SJCRH30 (cell line): ENCODE measurements at regions not wholly inside any gene's neighbourhood (a gene's known extent, or its start where the extent isn't known, plus 50 kb on each side); places are given as distances from the start of the nearest gene placed in this dataset.
A peak's percentile ranks its signal among the peaks of the same experiment; 100 is the strongest.
"Not testable (repeated sequence)": the region's sequence is repeated elsewhere in the genome, so short reads cannot be mapped to it uniquely, and the experiment has no call there.

ENCODE experiments used
- DNase-seq, 2 experiments: peaks; one replicate each; pipeline ENCODE4 v3.0.0-alpha.2; 2015 to 2020
- H3K27ac ChIP-seq: fragments of 250-450 bp; sonication (Bioruptor Pico); 2 replicates; pipeline ENCODE4 v1.5.1; 2020; ENCODE audit warnings: mild to moderate bottlenecking, moderate library complexity
- H3K27me3 ChIP-seq: fragments of 250-450 bp; sonication (Bioruptor Pico); 2 replicates; pipeline ENCODE4 v1.5.1; 2020; ENCODE audit warnings: mild to moderate bottlenecking, moderate library complexity
- H3K36me3 ChIP-seq: fragments of 250-450 bp; sonication (Bioruptor Pico); 2 replicates; pipeline ENCODE4 v1.5.1; 2020; ENCODE audit warnings: mild to moderate bottlenecking, moderate library complexity
- H3K4me1 ChIP-seq: fragments of 250-450 bp; sonication (Bioruptor Pico); 2 replicates; pipeline ENCODE4 v1.5.1; 2020; ENCODE audit warnings: mild to moderate bottlenecking, moderate library complexity
- H3K4me3 ChIP-seq: fragments of 250-450 bp; sonication (Bioruptor Pico); 2 replicates; pipeline ENCODE4 v1.5.1; 2020; ENCODE audit warnings: mild to moderate bottlenecking, moderate library complexity
- H3K9me3 ChIP-seq: fragments of 250-450 bp; sonication (Bioruptor Pico); replicated peaks from 2 replicates; pipeline ENCODE4 v1.5.1; 2020; ENCODE audit warnings: mild to moderate bottlenecking, moderate library complexity

- peaks cover 8% of the 10 kb centered on the region for H3K4me1 ChIP-seq
- H3K27me3 ChIP-seq = no peaks in the 10 kb centered on the region
- H3K27ac ChIP-seq = no peak overlapping the region
- no peaks in the 10 kb centered on the region for H3K36me3 ChIP-seq
- DNase-seq = no peak
- no peaks in the 10 kb centered on the region for H3K9me3 ChIP-seq
- no peak overlapping the region for H3K4me3 ChIP-seq
These were observed 122.1 kb downstream of the NUF2 start for GRCh38 chr1:163443863-163444262.

DNA sequence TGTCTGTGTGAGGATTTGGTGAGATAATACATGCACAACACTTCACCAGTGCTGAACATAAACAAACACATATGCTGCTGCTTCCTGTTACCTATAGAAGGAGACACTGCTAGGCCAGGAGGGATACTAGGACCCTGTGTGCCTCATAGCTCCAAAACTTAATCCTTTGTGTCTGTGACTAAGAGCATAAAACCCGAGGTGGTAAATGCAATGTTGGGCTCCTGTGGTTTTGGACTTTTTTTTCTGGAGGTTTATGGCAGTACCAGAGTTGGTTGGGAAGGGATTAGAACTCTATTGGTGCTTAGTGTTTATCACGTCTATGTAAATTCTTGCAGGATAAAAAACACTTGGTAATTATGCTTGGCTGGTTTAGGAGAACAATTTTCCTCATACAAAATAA is 122.9 kb downstream of the NUF2 start:
- Histone ChIP-seq H3K9me3 (no peaks in the 10 kb centered on the region), H3K27ac (no peak overlapping the region), H3K27me3 (no peaks in the 10 kb centered on the region), H3K4me3 (no peak overlapping the region), H3K4me1 (peaks cover 8% of the 10 kb centered on the region), H3K36me3 (no peaks in the 10 kb centered on the region)
- DNase-seq = peak in 1 of 2 experiments; percentile 27

DNA sequence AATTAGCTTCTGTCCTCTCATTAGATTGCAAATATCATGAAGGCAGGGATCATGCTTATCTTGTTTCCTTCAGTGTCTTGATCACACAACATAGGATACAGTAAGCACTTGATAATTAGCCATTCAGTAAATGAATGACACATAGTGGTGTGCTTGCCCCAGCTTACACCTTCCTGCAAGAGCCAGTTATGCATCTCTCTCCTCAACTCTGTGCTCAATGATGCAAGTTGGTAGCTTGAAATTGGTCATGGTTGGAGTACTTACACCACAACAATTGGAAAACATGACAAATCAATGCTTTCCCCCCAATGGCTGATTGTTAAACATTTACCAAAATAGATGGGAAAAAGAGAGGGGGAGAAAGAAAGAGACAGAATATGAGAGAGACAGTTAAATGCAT is 129.2 kb downstream of the NUF2 start:
- no peak overlapping the region for H3K4me3 ChIP-seq
- no peak for DNase-seq
- H3K27ac ChIP-seq = no peak overlapping the region
- H3K9me3 ChIP-seq = no peaks in the 10 kb centered on the region
- H3K4me1 ChIP-seq = no peaks in the 10 kb centered on the region
- H3K36me3 ChIP-seq = no peaks in the 10 kb centered on the region
- H3K27me3 ChIP-seq = no peaks in the 10 kb centered on the region

- Histone ChIP-seq H3K27me3 (no peaks in the 10 kb centered on the region), H3K4me3 (no peak overlapping the region), H3K4me1 (no peaks in the 10 kb centered on the region), H3K36me3 (no peaks in the 10 kb centered on the region), H3K9me3 (no peaks in the 10 kb centered on the region), H3K27ac (no peak overlapping the region)
- DNase-seq = no peak
These were observed 137.8 kb downstream of the NUF2 start for GRCh38 chr1:163459539-163459938.

GRCh38 chr1:163467289-163467688 is 145.5 kb downstream of the NUF2 start:
- no peaks in the 10 kb centered on the region for H3K9me3 ChIP-seq
- no peak for DNase-seq
- no peak overlapping the region; the same call in 1 of the 2 replicates for H3K27ac ChIP-seq
- no peaks in the 10 kb centered on the region for H3K36me3 ChIP-seq
- no peaks in the 10 kb centered on the region for H3K27me3 ChIP-seq
- peaks cover 33% of the 10 kb centered on the region for H3K4me1 ChIP-seq
- no peak overlapping the region for H3K4me3 ChIP-seq

- DNase-seq = peak; percentile 56 to 81
- no peaks in the 10 kb centered on the region for H3K9me3 ChIP-seq
- H3K36me3 ChIP-seq = no peaks in the 10 kb centered on the region
- no peaks in the 10 kb centered on the region for H3K27me3 ChIP-seq
- peaks cover 16% of the 10 kb centered on the region for H3K4me1 ChIP-seq
- peak overlapping the region; percentile 48 for H3K4me3 ChIP-seq
- peak overlapping the region; percentile 50 for H3K27ac ChIP-seq
These were observed 150.3 kb downstream of the NUF2 start for GRCh38 chr1:163471779-163472650.

GRCh38 chr1:163472651-163473248 is 151.0 kb downstream of the NUF2 start:
- H3K9me3 ChIP-seq = no peaks in the 10 kb centered on the region
- no peaks in the 10 kb centered on the region for H3K36me3 ChIP-seq
- H3K27me3 ChIP-seq = no peaks in the 10 kb centered on the region
- H3K27ac ChIP-seq = peak overlapping the region; percentile 50
- H3K4me3 ChIP-seq = peak overlapping the region; percentile 48
- peaks cover 12% of the 10 kb centered on the region for H3K4me1 ChIP-seq
- DNase-seq = peak; percentile 3 to 24

DNA sequence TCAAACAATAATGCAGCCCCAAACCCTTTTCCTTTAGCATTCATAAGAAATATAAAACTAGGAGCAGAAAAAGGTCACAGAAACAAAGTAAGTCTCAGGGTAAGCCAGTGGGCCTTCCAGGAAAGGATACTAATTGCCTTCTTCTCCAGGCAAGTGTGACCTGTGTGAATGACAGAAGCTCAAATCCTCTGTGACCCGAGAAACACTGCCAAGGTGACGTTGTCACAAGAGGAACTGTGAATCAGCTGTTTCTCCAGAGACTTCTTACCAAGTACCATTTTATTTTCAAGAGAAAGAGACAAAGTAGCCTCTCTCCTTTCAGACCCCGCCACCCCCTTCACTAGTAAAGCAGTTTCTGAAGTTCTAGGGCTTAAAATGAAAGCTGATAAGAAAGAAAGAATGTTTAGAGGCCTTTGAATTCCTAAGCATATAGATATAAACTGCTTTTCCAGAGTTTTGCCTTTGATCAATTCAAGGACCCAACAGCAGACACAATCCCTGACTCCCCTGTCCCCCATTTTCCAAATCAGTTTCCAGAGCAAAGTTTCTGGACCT is 155.6 kb downstream of the NUF2 start:
- no peaks in the 10 kb centered on the region for H3K36me3 ChIP-seq

DNA sequence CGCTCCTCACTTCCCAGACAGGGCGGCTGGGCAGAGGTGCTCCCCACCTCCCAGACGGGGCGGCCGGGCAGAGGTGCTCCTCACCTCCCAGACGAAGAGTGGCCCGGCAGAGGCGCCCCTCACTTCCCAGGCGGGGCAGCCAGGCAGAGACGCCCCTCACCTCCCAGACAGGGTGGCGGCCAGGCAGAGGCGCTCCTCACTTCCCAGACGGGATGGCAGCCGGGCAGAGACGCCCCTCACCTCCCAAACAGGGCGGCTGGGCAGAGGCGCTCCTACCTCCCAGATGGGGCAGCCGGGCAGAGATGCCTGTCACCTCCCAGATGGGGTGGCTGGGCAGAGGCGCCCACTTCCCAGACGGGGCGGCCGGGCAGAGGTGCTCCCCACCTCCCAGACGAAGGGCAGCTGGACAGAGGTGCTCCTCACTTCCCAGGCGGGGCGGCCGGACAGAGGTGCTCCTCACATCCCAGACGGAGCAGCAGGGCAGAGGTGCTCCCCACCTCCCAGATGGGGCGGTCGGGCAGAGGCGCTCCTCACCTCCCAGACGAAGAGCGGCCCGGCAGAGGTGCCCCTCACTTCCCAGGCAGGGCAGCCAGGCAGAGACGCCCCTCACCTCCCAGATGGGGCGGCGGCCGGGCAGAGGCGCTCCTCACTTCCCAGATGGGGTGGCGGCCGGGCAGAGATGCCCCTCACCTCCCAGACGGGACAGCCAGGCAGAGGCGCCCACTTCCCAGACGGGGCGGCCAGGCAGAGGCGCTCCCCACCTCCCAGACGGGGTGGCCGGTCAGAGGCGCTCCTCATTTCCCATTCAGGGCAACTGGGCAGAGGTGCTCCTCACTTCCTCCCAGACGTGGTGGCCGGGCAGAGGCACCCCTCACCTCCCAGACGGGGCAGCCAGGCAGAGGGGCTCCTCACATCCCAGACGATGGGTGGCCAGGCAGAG is 176.9 kb downstream of the NUF2 start:
- not testable (repeated sequence) for H3K4me1 ChIP-seq, H3K4me3 ChIP-seq, H3K27ac ChIP-seq, DNase-seq, H3K36me3 ChIP-seq, H3K27me3 ChIP-seq, H3K9me3 ChIP-seq

More for the DNA sequence above, 155.6 kb downstream of the NUF2 start:
- no peak for DNase-seq
- no peak overlapping the region for H3K4me3 ChIP-seq
- H3K4me1 ChIP-seq = peaks cover 5% of the 10 kb centered on the region; the same call in 1 of the 2 replicates
- H3K27ac ChIP-seq = no peak overlapping the region
- no peaks in the 10 kb centered on the region for H3K9me3 ChIP-seq
- H3K27me3 ChIP-seq = no peaks in the 10 kb centered on the region

- DNase-seq = no peak
- Histone ChIP-seq H3K27ac (no peak overlapping the region), H3K36me3 (no peaks in the 10 kb centered on the region), H3K9me3 (no peaks in the 10 kb centered on the region), H3K4me1 (no peaks in the 10 kb centered on the region), H3K4me3 (no peak overlapping the region), H3K27me3 (no peaks in the 10 kb centered on the region)
These were observed 182.7 kb downstream of the NUF2 start for GRCh38 chr1:163504331-163504978.

GRCh38 chr1:163509114-163509513 is 187.4 kb downstream of the NUF2 start:
- no peaks in the 10 kb centered on the region for H3K36me3 ChIP-seq
- no peak overlapping the region for H3K27ac ChIP-seq
- H3K4me1 ChIP-seq = no peaks in the 10 kb centered on the region
- H3K27me3 ChIP-seq = no peaks in the 10 kb centered on the region
- H3K9me3 ChIP-seq = no peaks in the 10 kb centered on the region
- DNase-seq = no peak
- H3K4me3 ChIP-seq = no peak overlapping the region

DNA sequence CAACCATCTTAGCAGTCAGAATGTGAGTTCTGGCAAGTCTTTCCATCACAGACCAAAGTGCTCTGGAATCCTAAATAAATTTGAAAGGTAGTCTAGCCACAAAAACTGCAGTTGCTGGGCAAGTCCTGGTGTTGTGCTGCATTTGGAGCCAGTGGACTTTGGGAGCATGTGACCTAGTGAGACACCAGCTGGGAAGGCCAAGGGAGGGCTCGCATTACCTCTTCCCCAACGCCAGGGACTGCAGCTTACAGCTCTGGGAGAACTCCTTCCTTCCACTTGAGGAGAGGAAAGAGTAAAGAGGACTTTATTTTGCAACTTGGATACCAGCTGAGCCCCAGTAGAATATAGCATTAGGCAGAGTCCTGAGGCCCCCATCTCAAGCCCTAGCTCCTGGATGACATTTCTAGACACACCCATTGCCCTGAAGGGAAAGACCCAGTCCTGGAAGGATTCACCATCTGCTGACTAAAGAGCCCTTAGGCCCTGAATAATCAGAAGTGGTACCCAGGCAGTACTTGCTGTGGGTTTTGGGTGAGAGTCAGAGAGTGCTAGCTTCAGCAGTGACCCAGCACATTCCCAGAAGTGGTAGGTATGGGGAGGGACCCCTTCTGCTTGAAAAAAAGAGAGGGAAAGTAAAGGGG is 190.7 kb downstream of the NUF2 start:
- no peak for DNase-seq
- Histone ChIP-seq H3K27ac (no peak overlapping the region), H3K27me3 (no peaks in the 10 kb centered on the region), H3K4me3 (no peak overlapping the region), H3K4me1 (no peaks in the 10 kb centered on the region), H3K9me3 (no peaks in the 10 kb centered on the region), H3K36me3 (no peaks in the 10 kb centered on the region)

GRCh38 chr1:163523375-163524029 is 201.7 kb downstream of the NUF2 start:
- Histone ChIP-seq H3K9me3 (no peaks in the 10 kb centered on the region), H3K27me3 (no peaks in the 10 kb centered on the region), H3K36me3 (no peaks in the 10 kb centered on the region), H3K4me3 (no peak overlapping the region), H3K27ac (no peak overlapping the region), H3K4me1 (no peaks in the 10 kb centered on the region)
- no peak for DNase-seq
